ENCODE measurements at regions not wholly inside any gene's neighbourhood (a gene's known extent, or its start where the extent isn't known, plus 50 kb on each side); places are given as distances from the start of the nearest gene placed in this dataset.
"Not testable (repeated sequence)": the region's sequence is repeated elsewhere in the genome, so short reads cannot be mapped to it uniquely, and the experiment has no call there.

DNA sequence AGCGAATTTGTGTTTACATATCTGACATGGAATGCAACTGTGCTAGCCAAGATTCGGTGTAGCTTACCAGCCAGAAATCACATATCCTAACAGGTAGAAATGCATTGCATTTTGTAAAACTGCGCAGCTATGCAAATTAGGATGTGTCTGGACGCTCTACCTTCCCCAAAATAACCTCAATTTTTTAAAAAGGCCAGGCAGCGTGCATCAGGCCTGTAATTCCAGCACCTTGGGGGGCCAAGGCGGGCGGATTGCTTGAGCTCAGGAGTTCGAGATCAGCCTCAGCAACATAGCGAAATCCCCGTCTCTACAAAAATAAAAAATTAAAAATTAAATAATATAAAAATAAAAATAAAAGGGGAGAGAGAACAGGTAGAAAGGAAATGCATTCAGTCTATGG is 305.0 kb downstream of the TYW1 start:
- peak overlapping the region in 2 of 3 donors; percentile 98 to 99 for H3K27ac Mint-ChIP-seq
- H3K9me3 Mint-ChIP-seq = no peaks in the 10 kb centered on the region
- H3K4me3 Mint-ChIP-seq = peak overlapping the region; percentile 92 to 96 (median 95)
- H3K4me1 Mint-ChIP-seq = peaks cover 19 to 23% (median 22%) of the 10 kb centered on the region in 3 donors
- H3K27me3 Mint-ChIP-seq = no peaks in the 10 kb centered on the region
- no peaks in the 10 kb centered on the region for H3K36me3 Mint-ChIP-seq

DNA sequence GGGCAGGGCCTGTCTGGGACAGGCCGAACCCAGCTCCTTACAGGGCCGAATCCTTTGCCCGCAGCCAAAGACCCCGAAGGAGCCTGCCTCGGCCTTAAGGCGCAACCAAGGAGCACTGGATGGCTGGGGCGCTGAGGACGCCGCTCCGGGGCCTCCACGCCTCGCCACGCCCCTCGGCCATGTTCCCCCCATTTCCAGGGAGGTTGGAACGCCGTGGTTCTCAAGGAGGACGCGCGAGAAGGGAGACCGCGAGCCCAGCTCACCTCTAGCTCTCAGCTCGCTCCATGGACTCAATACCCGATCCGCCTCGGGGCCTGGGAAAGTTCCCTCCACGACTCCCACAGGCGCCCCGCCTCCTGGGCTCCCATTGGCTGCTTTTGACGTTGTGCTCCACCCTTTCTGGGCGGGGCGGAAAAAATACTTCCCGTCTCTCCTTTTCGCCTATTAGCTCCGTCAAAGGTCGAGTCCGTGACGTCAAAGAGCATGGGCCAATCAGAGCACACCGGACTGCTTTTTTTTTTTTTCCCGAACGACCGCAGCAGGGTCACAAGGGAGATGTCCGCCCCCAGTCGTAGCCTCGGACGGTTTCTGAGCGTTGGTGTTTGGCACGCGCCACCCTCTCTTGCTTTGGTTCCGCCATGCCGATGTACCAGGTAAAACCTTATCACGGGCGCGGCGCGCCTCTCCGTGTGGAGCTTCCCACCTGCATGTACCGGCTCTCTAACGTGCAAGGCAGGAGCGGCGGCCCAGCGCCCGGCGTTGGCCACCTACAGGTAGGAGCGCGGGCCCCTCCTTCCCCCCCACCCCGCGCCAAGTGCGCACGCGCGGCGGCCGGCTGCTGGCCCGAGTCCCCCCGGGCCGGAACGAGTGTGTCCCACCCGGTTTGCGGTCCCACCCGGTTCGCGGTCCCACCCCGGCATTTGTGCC is 305.7 kb downstream of the TYW1 start:
- H3K27ac Mint-ChIP-seq = peak overlapping the region; percentile 98 to 99 (median 98)
- peaks cover 19 to 23% (median 22%) of the 10 kb centered on the region in 3 donors for H3K4me1 Mint-ChIP-seq
- no peaks in the 10 kb centered on the region for H3K9me3 Mint-ChIP-seq
- H3K36me3 Mint-ChIP-seq = no peaks in the 10 kb centered on the region
- peak overlapping the region; percentile 92 to 96 (median 95) for H3K4me3 Mint-ChIP-seq
- H3K27me3 Mint-ChIP-seq = no peaks in the 10 kb centered on the region

DNA sequence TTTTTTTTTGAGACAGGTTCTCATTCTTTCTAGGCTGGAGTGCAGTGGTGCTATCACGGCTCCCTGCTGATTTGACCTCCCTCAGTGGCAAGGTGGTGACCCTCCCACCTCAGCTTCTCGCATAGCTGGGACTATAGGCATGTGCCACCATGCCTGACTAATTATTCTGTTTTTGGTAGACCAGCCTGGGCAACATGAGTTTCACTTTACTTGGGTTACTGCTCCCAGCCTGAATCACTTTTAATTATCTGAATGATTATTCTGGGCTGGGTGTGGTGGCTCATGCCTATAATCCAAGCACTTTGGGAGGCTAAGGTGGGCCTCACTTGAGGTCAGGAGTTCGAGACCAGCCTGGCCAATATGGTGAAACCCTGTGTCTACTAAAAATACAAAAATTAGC is 308.2 kb downstream of the TYW1 start:
- not testable (repeated sequence) for H3K9me3 Mint-ChIP-seq

DNA sequence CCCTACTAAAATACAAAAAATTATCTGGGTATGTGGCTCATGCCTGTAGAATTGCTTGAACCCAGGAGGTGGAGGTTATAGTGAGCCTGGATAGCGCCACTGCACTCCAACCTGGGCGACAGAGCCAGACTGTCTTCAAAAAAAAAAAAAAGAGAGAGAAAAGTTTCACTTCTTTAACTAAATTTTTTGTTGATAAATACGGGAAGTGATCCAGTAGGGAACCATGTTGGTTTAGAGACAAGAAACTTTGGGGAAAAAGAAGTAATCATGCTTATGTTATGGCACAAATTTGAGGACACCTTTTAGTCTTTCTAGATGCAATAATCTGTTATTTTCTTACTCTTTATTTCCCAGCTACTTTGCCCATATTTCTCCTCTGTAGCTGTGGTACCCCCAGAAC is 309.7 kb downstream of the TYW1 start:
- Mint-ChIP-seq H3K27ac (no peak overlapping the region), H3K27me3 (no peaks in the 10 kb centered on the region), H3K4me1 (peaks cover 13 to 15% (median 14%) of the 10 kb centered on the region in 3 donors), H3K9me3 (no peaks in the 10 kb centered on the region), H3K4me3 (no peak overlapping the region), H3K36me3 (peaks cover 2% of the 10 kb centered on the region)

More for the DNA sequence above, 308.2 kb downstream of the TYW1 start:
- Mint-ChIP-seq H3K27ac (peak overlapping the region in 2 of 3 donors; percentile 23 to 82), H3K4me1 (peaks cover 15 to 20% (median 20%) of the 10 kb centered on the region in 3 donors), H3K4me3 (peak overlapping the region in 3 of 4 donors; percentile 53 to 81 (median 56))
- H3K27me3 Mint-ChIP-seq, H3K36me3 Mint-ChIP-seq: not testable (repeated sequence)

DNA sequence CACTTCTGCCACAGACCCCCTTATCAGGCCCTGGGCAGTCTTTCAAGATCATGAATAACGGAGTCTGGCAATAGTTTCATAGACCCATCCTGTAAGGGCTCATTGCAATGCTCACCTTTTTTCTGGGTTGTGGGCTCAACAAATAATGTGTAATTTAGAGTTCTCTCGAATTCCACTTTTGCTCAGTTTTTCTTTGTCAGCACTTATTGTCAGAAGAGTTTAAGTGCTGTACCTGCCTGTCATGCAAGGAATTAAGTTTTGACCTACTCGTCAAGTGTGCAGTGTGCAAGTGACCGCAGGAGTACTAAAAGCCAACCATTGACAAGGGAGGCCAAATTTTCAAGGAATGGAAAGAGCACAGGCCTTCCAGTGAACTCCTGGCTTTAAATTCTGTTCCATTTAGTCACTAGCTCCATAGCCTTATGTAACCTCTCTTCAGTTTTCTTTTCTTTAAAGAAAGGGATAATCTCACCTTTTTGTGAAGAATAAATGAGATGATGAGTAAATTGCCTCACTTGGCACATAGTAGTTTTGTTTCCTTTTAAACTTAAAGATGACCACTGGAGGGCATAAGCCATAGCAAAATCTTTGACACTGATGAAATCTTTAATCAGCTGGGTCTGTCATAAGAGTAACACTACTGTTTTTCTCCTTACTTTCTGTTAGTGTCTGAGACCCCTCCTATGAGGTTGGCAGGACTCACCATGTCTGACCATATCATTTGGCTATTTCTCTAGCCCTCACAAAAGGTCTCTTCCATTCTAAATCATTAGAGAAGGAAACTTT is 313.3 kb downstream of the TYW1 start:
- H3K9me3 Mint-ChIP-seq = no peaks in the 10 kb centered on the region
- no peak overlapping the region for H3K27ac Mint-ChIP-seq
- no peaks in the 10 kb centered on the region for H3K27me3 Mint-ChIP-seq
- peaks cover 8% of the 10 kb centered on the region for H3K36me3 Mint-ChIP-seq
- peak overlapping the region in 1 of 4 donors; percentile 29 for H3K4me3 Mint-ChIP-seq
- H3K4me1 Mint-ChIP-seq = peaks cover 8 to 10% (median 8%) of the 10 kb centered on the region in 3 donors

DNA sequence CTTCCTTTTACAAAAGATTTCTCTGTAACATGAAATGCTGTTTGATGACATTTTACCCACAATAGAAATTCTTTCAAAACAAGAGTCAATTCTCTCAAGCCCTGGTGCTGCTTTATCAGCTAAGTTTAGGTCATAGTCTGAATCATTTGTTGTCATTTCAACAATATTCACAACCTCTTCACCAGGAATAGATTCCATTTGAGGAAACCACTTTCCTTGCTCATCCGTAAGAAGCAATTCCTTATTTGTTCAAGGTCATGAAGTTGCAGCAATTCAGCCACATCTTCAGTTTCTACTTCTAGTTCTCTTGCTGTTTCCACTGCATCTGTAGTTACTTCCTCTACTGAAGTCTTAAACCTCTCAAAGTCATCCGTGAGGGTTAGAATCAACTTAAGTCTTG is 315.3 kb downstream of the TYW1 start:
- Mint-ChIP-seq H3K4me3 (no peak overlapping the region), H3K27ac (no peak overlapping the region), H3K9me3 (no peaks in the 10 kb centered on the region), H3K4me1 (peaks cover 0 to 3% (median 2%) of the 10 kb centered on the region in 3 donors), H3K27me3 (no peaks in the 10 kb centered on the region), H3K36me3 (peaks cover 10% of the 10 kb centered on the region)

DNA sequence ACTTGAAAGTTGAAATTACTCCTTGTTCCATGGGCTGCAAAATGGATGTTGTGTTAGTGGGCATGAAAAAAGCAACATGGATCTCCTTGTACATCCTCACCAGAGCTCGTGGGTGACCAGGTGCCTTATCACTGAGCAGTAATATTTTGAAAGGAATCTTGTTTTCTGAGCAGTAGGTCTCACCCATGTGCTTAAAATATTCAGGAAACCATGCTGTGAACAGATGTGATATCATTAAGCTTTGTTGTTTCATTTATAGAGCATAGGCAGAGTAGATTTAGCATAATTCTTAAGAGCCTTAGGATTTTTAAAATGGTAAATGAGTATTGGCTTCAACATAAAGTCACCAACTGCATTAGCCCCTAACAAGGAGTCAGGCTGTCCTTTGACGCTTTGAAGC is 316.6 kb downstream of the TYW1 start:
- Mint-ChIP-seq H3K4me3 (no peak overlapping the region), H3K27ac (no peak overlapping the region), H3K36me3 (peaks cover 10% of the 10 kb centered on the region), H3K9me3 (no peaks in the 10 kb centered on the region), H3K27me3 (no peaks in the 10 kb centered on the region), H3K4me1 (peaks cover 0 to 3% (median 2%) of the 10 kb centered on the region in 3 donors)

DNA sequence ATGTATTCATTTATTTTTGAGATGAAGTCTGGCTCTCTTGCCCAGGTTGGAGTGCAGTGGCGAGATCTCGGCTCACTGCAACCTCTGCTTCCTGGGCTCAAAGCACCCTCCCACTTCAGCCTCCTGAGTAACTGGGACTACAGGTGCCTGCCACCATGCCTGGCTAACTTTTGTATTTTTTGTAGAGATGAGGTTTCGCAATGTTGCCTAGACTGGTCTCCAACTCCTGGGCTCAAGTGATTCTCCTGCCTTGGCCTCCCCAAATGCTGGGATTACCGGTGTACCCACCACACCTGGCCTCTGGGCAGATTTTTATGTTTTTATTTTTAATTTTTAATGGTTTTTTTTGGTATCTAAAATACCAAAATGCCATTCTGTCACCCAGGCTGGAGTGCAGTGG is 320.3 kb downstream of the TYW1 start:
- not testable (repeated sequence) for H3K36me3 Mint-ChIP-seq, H3K4me1 Mint-ChIP-seq, H3K27ac Mint-ChIP-seq, H3K9me3 Mint-ChIP-seq, H3K4me3 Mint-ChIP-seq, H3K27me3 Mint-ChIP-seq

DNA sequence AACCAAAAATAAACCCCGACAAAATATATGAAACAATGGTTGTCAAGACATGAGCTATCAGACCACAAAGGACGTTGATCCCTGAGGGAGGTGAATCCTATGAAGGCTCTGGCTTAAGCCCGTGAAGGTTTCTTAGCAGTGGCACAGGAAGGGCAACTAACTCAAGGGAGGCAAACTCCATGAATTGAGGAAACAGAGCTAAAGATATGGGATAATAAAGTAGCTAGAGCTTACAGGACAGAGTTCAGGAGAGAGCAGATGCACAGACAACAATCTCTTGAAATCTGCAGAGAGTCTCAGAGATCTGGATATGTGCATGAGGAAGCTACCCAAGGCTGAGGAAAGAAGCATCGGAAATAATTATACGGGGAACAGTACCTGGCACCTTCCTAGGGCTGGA is 331.6 kb downstream of the TYW1 start:
- H3K36me3 Mint-ChIP-seq, H3K4me3 Mint-ChIP-seq, H3K27me3 Mint-ChIP-seq, H3K4me1 Mint-ChIP-seq, H3K9me3 Mint-ChIP-seq: not testable (repeated sequence)
- H3K27ac Mint-ChIP-seq = peak overlapping the region in 1 of 3 donors; percentile 77

DNA sequence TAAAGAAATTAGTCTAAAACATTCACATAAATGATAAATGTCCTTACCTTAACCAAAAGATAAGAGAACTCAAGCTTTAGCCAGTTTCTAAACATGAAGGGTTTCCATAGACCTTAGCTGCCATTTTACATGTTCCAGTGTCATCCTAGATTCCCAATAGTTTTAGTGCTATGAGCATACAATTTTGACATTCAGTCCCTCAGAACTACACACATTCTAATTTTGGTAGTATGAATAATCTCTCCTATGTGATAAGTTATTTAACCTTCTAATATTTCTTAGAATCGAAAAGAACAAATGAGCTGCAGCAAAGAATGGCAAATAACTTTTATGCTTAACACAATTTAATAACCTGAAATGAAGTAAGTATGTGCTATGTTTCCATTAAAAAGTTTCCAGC is 338.5 kb downstream of the TYW1 start:
- not testable (repeated sequence) for H3K27ac Mint-ChIP-seq, H3K9me3 Mint-ChIP-seq, H3K4me3 Mint-ChIP-seq, H3K4me1 Mint-ChIP-seq, H3K27me3 Mint-ChIP-seq, H3K36me3 Mint-ChIP-seq

DNA sequence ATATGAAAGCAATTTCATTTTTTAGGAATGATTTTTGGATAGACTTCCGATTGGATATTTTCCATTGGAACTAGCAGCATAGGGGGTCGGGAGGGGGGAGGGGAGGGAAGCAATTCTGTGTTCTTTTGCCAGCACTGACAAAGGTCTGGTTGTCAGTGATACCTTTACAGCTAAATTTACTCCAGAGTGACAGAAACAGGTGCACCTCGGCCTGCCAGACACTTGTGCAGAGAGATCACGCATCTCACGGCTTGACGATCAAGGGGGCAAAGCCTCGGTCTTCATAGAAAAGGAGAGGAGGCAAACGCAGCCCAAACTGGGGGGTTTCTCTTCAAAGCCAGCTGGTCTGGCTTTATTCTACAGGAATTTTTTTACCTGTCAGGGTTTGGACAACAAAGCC is 339.0 kb downstream of the TYW1 start:
- H3K27ac Mint-ChIP-seq, H3K9me3 Mint-ChIP-seq, H3K36me3 Mint-ChIP-seq, H3K4me3 Mint-ChIP-seq, H3K4me1 Mint-ChIP-seq, H3K27me3 Mint-ChIP-seq: not testable (repeated sequence)

DNA sequence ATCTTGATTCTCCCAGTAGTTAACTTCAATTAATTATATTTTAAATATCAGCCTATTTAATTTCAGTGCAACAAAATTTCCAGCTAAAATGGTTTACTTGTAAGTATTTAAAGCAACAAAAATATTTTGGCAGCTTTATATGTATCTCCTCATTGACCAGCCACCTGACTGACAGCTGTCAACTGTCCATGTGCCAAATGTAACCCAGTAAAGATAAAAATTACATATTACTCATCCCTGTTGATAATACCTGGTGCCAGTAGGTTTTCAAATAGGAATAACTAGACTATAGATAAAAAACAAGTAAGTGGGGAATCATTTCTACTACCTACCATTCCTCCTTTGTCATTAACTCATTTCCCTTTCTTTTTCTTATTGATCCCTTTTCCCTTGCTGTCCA is 341.9 kb downstream of the TYW1 start:
- H3K27me3 Mint-ChIP-seq, H3K36me3 Mint-ChIP-seq, H3K4me1 Mint-ChIP-seq, H3K9me3 Mint-ChIP-seq, H3K27ac Mint-ChIP-seq, H3K4me3 Mint-ChIP-seq: not testable (repeated sequence)

DNA sequence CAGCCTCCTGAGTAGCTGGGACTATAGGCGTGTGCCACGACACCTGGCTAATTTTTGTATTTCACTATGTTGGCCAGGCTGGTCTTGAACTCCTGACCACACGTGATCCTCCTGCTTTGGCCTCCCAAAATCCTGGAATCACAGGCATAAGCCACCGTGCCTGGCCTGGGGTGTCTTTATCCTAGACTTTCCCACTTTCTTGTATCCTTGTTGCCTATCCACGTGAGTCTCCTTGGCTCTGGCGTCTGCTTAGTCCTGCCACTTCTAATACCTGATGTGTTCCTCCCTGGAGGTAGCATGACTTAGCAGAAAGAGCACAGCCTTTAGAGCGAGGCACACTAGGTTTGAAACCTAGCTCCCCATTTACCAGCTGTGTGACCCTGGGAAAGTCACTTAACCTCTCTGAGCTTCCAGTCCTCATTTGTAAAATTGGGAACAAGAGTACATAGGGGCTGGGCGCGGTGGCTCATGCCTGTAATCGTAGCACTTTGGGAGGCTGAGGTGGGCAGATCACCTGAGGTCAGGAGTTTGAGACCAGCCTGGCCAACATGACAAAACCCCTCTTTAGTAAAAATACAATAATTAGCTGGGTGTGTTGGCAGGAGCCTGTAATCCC is 344.6 kb downstream of the TYW1 start:
- no peaks in the 10 kb centered on the region for H3K4me1 Mint-ChIP-seq
- no peaks in the 10 kb centered on the region for H3K27me3 Mint-ChIP-seq
- no peak overlapping the region for H3K27ac Mint-ChIP-seq
- no peak overlapping the region for H3K4me3 Mint-ChIP-seq
- peaks cover 9% of the 10 kb centered on the region for H3K36me3 Mint-ChIP-seq
- peaks cover 0 to 5% (median 2%) of the 10 kb centered on the region in 3 donors for H3K9me3 Mint-ChIP-seq

DNA sequence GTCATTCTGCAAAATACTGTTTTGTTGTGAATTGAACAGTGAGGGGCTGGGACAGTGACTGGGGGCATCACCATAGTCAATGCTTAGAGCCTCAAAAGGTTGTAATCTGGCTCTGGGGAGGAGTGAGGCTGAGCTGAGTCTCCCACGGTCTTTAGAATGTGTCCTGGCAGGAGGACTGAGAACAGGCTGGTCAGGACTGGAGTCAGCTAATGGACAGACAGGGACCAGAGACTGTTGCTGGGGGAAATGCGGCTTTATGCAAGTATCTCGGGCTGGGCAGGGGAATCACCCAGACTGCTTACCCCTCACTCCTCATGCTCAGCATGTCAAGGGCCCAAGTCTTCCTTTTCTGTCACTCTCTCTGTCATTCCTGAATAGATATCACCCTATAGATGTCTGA is 346.5 kb downstream of the TYW1 start:
- Mint-ChIP-seq H3K36me3 (peaks cover 9% of the 10 kb centered on the region), H3K9me3 (peaks cover 0 to 5% (median 2%) of the 10 kb centered on the region in 3 donors), H3K4me1 (no peaks in the 10 kb centered on the region), H3K27ac (no peak overlapping the region), H3K4me3 (no peak overlapping the region), H3K27me3 (no peaks in the 10 kb centered on the region)

DNA sequence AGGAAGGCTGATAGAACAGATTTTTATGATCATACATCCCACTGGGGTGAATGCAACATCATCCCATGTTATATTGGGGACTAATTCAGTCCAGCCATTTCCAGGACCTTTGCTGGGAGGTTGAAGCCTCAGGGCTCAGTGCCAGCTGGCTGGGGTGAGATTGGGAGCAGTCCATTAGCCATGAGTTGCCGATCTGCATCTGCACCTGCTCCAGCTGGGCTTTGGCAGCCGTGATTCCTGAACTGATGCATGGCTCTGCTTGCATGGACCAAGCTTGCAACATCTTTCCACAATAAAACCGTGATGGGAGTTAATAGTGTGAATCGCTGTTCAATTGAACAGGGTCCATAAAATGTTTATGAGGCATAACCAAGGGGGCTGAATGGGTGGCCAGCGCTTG is 346.9 kb downstream of the TYW1 start:
- H3K27ac Mint-ChIP-seq = no peak overlapping the region
- peaks cover 0 to 5% (median 2%) of the 10 kb centered on the region in 3 donors for H3K9me3 Mint-ChIP-seq
- peaks cover 9% of the 10 kb centered on the region for H3K36me3 Mint-ChIP-seq
- H3K27me3 Mint-ChIP-seq = no peaks in the 10 kb centered on the region
- H3K4me1 Mint-ChIP-seq = no peaks in the 10 kb centered on the region
- no peak overlapping the region for H3K4me3 Mint-ChIP-seq

All from IgD-negative memory B cell (primary cell).